ENCODE measurements at regions not wholly inside any gene's neighbourhood (a gene's known extent, or its start where the extent isn't known, plus 50 kb on each side); places are given as distances from the start of the nearest gene placed in this dataset.

DNA sequence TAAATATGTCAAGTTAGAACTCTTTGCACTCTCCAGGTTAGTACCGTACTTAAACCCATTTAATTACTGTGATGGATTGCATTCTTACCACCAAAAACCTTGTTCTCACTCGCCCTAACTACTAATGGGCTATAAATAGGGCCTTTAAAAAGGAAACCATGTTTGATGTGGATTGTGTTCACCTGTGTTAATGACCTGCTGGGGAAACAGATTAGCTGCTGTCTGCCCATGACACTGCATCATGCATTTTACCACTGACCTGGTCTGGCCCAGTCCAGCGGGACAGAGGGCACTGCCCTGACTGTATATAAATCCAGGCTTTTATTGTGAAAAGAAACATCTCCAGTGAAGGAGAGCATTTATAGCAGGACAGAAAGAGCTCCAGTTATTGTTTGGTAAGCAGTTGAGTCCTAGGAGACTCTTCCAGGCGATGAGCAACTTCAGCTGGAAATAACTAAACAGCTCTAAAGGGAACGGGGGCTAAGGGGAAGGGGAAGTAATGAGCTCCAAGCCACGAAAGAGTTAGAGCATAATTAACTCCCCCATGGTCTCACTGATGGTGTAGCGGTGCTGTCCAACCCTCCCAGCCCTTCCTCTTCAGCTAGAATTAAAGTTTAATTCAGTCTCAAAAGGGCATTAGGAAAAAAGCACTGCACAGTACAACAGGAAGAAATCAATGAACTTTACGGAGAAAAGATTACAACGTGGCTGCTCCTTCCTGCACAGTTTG, 303.1 kb downstream of the ENC1 start:
- Mint-ChIP-seq H3K36me3 (ENCODE audit: low read depth) (no peaks in the 10 kb centered on the region), H3K27ac (no peak overlapping the region), H3K4me3 (no peak overlapping the region), H3K4me1 (ENCODE audit: low read depth) (no peaks in the 10 kb centered on the region), H3K9me3 (no peaks in the 10 kb centered on the region), H3K27me3 (ENCODE audit: low read depth) (peaks cover 28% of the 10 kb centered on the region)
- no peak for DNase-seq (ENCODE audit: low spot score)

DNA sequence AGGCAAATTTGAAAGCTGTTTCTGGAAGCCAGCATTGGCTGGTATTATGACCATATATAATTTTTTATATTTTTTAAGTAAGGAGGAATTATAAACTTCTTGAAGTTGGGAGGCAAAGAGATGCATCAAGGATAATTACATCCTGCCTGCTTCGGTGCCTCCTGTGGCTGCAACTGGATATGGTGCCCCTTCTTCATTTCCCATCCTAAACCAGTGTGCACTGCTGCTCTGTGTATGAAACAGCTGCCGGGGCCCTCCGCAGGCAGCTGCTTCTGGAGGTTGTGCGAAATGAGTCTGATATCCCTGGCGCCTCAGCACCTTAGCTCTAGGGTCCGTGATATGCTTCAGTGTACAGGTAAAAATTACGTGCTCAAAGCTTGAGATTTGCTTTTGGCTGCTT, 304.2 kb downstream of the ENC1 start:
- no peak overlapping the region for H3K4me3 Mint-ChIP-seq
- peaks cover 25% of the 10 kb centered on the region for H3K27me3 Mint-ChIP-seq (ENCODE audit: low read depth)
- H3K36me3 Mint-ChIP-seq (ENCODE audit: low read depth), result no peaks in the 10 kb centered on the region
- DNase-seq (ENCODE audit: low spot score), result no peak
- no peak overlapping the region for H3K27ac Mint-ChIP-seq
- no peaks in the 10 kb centered on the region for H3K9me3 Mint-ChIP-seq
- H3K4me1 Mint-ChIP-seq (ENCODE audit: low read depth), result no peaks in the 10 kb centered on the region

DNA sequence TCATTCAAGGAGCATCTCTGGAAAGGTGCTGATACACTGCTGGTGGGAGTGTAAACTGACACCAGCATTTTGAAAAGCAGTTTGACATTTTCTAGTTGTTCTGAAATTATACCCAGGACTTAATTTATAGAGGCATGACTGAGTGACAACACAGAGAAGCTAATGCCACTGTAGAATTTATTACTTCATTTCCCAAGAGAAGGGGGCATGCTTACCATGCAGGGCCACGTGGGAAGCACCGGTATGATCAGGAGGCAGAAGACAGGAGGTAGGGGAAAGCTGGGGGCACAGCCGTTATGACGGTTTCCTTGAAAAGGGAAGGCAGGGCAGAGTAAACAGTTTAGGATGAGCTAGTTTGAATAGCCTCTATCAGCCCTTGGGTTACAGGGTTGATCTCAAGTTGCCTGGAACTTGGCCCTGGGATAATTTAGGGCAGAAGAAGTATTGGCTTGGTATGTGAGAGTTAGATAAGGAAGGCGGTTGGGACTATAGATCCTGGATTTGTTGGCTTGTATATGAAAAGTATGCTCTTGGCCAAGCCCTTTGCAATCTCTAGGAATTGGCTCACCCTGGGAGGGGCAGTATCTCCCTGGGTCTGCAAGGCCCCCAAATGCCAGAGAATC, 305.7 kb downstream of the ENC1 start:
- Mint-ChIP-seq H3K36me3 (ENCODE audit: low read depth) (no peaks in the 10 kb centered on the region), H3K9me3 (no peaks in the 10 kb centered on the region), H3K4me1 (ENCODE audit: low read depth) (no peaks in the 10 kb centered on the region), H3K27ac (no peak overlapping the region), H3K4me3 (no peak overlapping the region), H3K27me3 (ENCODE audit: low read depth) (peaks cover 27% of the 10 kb centered on the region)
- DNase-seq (ENCODE audit: low spot score), result no peak

DNA sequence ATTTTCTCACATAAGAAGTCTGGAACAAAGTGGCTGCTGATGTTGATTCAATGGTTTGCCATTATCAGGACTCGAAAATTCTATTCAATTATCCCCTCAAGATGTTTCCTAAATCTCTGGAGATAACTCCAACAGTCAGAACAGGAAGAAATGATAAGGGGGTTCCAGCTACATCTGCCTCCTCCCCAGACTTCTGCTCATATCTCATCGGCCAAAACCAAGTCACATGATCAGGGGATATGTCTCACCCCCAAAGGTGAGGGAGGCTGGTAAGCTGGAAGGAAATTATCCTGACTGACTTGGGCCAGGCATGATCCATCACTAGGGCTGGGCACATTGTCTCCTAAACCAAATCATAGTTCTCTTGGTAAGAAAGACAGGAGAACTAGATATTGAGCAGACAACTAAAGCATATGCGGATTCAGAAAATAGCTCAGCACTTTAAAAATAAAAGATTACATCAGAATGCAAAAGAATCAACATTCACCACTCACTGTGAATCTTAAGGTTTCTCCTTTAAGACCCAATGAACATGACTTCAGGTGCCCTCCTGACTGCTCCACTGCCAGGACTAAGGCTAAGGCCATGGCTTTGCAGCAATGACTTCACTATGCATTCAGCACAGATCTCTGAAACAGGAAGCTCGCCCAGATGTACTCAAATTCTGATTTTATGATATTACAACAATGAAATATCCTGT, 306.3 kb downstream of the ENC1 start:
- Mint-ChIP-seq H3K4me1 (ENCODE audit: low read depth) (no peaks in the 10 kb centered on the region), H3K4me3 (no peak overlapping the region), H3K27ac (no peak overlapping the region), H3K27me3 (ENCODE audit: low read depth) (peaks cover 27% of the 10 kb centered on the region), H3K9me3 (no peaks in the 10 kb centered on the region), H3K36me3 (ENCODE audit: low read depth) (no peaks in the 10 kb centered on the region)
- DNase-seq (ENCODE audit: low spot score), result no peak

DNA sequence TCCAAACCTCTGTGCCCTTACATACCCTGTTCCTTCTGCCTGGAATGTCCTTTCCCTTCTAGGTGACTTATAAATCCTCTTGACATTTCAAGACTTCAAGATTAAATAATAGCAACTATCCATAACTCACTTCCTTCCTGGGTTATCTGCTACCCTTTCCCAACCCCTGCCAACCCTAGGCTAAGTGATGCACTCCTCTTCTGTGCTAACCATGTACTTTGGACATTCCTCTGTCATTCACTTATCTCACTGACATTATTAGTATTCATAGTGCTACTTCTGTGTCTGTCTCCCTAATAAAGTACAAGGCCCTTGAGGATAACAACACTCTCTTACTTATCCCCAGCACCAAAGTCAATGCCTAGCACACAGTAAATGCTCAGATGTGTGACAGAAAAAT, 307.1 kb downstream of the ENC1 start:
- Mint-ChIP-seq H3K27ac (no peak overlapping the region), H3K36me3 (ENCODE audit: low read depth) (no peaks in the 10 kb centered on the region), H3K27me3 (ENCODE audit: low read depth) (peaks cover 24% of the 10 kb centered on the region), H3K4me1 (ENCODE audit: low read depth) (no peaks in the 10 kb centered on the region), H3K9me3 (no peaks in the 10 kb centered on the region), H3K4me3 (no peak overlapping the region)
- DNase-seq (ENCODE audit: low spot score), result no peak

DNA sequence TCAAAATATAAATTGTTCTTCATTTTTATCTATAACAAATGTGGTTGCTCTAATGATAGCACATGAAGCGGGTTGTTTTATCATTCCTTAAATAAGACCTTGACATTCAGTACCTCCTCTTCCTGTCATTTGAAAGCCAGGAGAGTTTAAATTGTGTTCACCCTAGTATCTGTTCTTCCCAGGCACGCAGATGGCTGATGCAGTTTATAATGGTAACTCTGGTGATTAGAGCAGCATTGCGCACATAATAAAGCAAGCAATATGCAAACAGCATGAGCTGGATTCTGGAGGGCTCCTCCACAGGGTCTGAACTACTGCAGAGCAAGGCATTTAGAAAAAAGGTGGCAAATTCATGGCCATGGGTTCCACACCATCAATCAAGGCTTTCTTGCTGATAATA, 307.8 kb downstream of the ENC1 start:
- H3K9me3 Mint-ChIP-seq, result no peaks in the 10 kb centered on the region
- H3K27me3 Mint-ChIP-seq (ENCODE audit: low read depth), result peaks cover 21% of the 10 kb centered on the region
- no peak for DNase-seq (ENCODE audit: low spot score)
- no peaks in the 10 kb centered on the region for H3K36me3 Mint-ChIP-seq (ENCODE audit: low read depth)
- H3K27ac Mint-ChIP-seq, result no peak overlapping the region
- no peaks in the 10 kb centered on the region for H3K4me1 Mint-ChIP-seq (ENCODE audit: low read depth)
- H3K4me3 Mint-ChIP-seq, result no peak overlapping the region

DNA sequence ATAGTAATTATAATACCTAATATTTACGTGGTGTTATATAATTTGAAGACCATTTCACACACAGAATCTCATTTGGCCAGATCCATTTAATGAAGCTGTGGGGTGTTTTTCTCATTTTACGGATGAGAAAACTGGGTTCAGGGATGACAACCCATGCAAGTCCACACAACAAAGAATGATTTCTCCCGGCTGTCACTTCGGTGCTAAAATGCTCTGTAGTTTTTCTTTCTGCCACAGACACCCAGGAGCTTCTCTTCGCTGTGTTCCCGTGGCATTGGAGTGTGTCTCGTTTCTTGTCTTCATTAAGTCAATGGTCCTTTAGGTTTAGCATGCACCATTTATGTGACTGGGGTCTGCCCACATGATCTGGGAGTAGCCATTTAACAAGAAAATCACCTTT, 308.5 kb downstream of the ENC1 start:
- no peaks in the 10 kb centered on the region for H3K9me3 Mint-ChIP-seq
- no peak overlapping the region for H3K27ac Mint-ChIP-seq
- H3K27me3 Mint-ChIP-seq (ENCODE audit: low read depth), result peaks cover 21% of the 10 kb centered on the region
- peaks cover 3% of the 10 kb centered on the region for H3K4me1 Mint-ChIP-seq (ENCODE audit: low read depth)
- H3K36me3 Mint-ChIP-seq (ENCODE audit: low read depth), result no peaks in the 10 kb centered on the region
- no peak overlapping the region for H3K4me3 Mint-ChIP-seq
- DNase-seq (ENCODE audit: low spot score), result no peak

DNA sequence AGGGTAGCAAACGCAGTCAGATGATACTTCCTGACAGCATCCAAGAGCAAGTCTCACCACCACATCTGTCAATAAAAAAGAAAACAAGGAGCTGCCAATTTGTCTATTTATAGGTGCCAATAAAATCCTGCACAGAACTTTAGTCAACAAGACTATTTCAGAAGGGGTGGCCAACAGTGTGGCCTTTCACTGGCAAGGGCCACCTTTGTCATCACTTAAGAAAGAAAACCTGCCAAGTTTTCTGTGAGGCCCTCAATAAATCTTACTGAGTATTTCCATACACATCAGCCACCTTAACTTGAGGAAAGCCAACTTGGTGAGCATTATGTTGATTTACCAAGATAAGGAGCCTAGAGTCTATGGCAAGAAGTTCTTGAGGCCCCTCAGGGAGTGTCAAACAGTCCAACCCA, 312.3 kb downstream of the ENC1 start:
- no peak for DNase-seq (ENCODE audit: low spot score)
- peaks cover 8% of the 10 kb centered on the region for H3K4me1 Mint-ChIP-seq (ENCODE audit: low read depth)
- peaks cover 14% of the 10 kb centered on the region for H3K27me3 Mint-ChIP-seq (ENCODE audit: low read depth)
- no peaks in the 10 kb centered on the region for H3K9me3 Mint-ChIP-seq
- H3K36me3 Mint-ChIP-seq (ENCODE audit: low read depth), result no peaks in the 10 kb centered on the region
- H3K4me3 Mint-ChIP-seq, result no peak overlapping the region
- H3K27ac Mint-ChIP-seq, result no peak overlapping the region

DNA sequence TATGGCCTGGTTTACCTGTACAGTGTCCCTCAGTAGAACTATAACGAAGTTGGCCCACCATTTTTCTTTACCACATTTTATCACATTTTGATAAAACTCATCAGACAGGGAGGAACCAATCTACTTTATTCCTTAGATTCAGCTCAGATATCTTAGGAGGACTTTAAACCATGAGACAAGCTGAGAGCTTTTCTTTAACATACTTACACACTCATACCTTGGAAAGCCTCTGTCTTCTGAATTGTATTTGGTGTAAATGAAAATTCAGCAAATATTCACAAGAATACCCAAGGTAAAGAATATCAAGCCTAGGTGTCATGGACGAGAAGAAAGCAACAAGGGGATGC, 313.2 kb downstream of the ENC1 start:
- no peak overlapping the region for H3K4me3 Mint-ChIP-seq
- peaks cover 15% of the 10 kb centered on the region for H3K27me3 Mint-ChIP-seq (ENCODE audit: low read depth)

DNA sequence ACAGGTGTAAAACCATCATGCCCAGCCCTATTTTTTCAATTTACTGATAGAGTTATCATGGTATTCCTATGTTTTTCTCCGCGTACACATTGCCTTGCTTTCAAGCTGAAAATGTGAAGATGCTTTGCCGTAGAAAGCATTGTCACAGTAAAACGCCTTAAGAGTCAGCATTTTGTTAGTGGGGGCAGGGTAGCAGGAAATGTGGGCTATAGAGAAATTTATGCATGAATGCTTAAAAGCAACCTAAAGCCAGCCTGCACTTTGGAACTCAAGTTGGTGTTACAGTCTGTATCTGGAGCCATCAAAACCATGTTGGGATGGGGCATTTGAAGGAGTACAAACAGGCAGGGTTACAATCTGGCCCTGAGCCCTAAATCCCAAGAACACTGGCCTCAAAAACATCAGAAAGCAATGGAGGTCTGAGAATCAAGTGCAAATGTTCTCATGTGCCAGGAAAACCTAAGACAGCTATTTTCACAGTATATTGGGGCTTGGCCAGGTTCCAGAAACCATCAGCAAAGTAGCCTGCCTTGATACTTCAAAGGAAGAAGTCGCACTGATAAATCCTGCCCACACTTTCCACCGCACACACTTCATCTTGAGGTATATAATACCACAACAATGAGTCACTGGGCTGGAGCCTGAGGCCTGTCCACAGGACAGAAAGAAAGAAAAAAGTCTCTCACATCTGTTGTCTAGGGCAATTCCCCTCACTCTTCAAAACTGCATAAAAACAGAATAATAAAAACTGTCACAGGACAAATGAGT, 313.8 kb downstream of the ENC1 start:
- no peaks in the 10 kb centered on the region for H3K36me3 Mint-ChIP-seq (ENCODE audit: low read depth)
- peak; percentile 78 for DNase-seq (ENCODE audit: low spot score)
- H3K9me3 Mint-ChIP-seq, result no peaks in the 10 kb centered on the region
- no peak overlapping the region for H3K27ac Mint-ChIP-seq
- no peak overlapping the region for H3K4me3 Mint-ChIP-seq
- H3K4me1 Mint-ChIP-seq (ENCODE audit: low read depth), result peaks cover 8% of the 10 kb centered on the region
- peaks cover 18% of the 10 kb centered on the region for H3K27me3 Mint-ChIP-seq (ENCODE audit: low read depth)

More for the DNA sequence above, 313.2 kb downstream of the ENC1 start:
- Mint-ChIP-seq H3K27ac (no peak overlapping the region), H3K36me3 (ENCODE audit: low read depth) (no peaks in the 10 kb centered on the region), H3K9me3 (no peaks in the 10 kb centered on the region), H3K4me1 (ENCODE audit: low read depth) (peaks cover 8% of the 10 kb centered on the region)
- no peak for DNase-seq (ENCODE audit: low spot score)

DNA sequence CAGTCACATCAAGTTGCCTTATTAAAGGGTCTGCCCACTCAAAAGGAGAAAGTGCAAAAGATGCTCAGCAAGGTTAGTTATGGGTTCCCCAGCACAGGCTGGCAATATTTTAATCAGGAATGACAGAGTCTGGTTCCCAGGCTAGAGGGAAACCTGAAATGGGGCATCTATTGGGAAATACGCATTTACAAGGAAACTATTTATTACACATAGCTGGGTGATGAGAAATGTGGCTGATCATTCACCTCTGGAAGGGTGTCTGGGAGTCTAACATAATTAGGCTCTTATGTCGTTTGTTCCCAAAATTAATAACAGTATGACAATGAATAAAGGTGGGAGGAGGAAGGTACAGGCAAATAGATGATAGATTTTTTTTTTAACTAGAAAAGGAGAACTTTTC, 314.7 kb downstream of the ENC1 start:
- DNase-seq (ENCODE audit: low spot score), result no peak
- H3K4me1 Mint-ChIP-seq (ENCODE audit: low read depth), result peaks cover 8% of the 10 kb centered on the region
- H3K36me3 Mint-ChIP-seq (ENCODE audit: low read depth), result no peaks in the 10 kb centered on the region
- H3K27ac Mint-ChIP-seq, result no peak overlapping the region
- no peaks in the 10 kb centered on the region for H3K9me3 Mint-ChIP-seq
- H3K27me3 Mint-ChIP-seq (ENCODE audit: low read depth), result peaks cover 13% of the 10 kb centered on the region
- no peak overlapping the region for H3K4me3 Mint-ChIP-seq

DNA sequence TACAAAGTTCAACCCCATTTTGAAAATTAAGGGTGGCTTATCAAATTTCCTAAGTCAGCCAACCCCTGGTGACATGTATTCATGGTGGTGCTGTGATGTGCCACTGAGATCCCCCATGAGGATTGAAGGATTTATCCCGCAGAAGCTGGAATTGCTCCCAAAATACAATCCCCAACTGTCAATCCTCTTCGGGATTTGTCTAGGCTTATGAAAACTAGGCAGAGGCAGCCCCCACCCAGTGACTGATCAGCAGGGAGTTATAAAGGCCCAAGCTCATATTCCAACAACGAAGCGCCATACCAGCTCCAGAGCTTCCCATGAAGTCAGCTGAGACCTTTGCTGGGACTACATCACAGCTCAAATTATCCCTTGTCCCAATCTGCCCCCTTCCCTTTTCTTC, 316.0 kb downstream of the ENC1 start:
- H3K9me3 Mint-ChIP-seq, result no peaks in the 10 kb centered on the region
- H3K27me3 Mint-ChIP-seq (ENCODE audit: low read depth), result peaks cover 7% of the 10 kb centered on the region
- peaks cover 8% of the 10 kb centered on the region for H3K4me1 Mint-ChIP-seq (ENCODE audit: low read depth)
- no peaks in the 10 kb centered on the region for H3K36me3 Mint-ChIP-seq (ENCODE audit: low read depth)
- no peak for DNase-seq (ENCODE audit: low spot score)
- no peak overlapping the region for H3K4me3 Mint-ChIP-seq
- no peak overlapping the region for H3K27ac Mint-ChIP-seq

DNA sequence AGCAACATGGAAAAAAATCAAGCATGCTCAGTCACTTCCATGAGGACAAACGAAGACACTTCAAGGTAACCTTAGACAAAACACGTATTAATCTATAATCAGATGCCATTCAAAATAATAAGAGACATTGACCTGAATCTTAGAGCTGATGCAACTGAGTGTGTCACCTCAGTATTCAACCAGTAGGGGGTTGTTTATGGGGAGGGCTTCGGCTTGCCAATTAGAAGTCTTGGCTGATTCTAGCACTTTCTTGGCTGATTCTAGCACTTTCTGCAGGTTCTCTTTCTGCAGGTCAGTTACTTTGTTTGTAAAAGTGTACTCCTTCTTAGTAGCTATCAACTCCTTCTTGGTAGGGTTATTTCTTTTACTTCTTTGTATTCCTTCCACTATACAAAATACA, 317.6 kb downstream of the ENC1 start:
- H3K27ac Mint-ChIP-seq, result no peak overlapping the region
- no peak overlapping the region for H3K4me3 Mint-ChIP-seq
- peaks cover 8% of the 10 kb centered on the region for H3K4me1 Mint-ChIP-seq (ENCODE audit: low read depth)
- peaks cover 7% of the 10 kb centered on the region for H3K27me3 Mint-ChIP-seq (ENCODE audit: low read depth)
- DNase-seq (ENCODE audit: low spot score), result no peak
- H3K9me3 Mint-ChIP-seq, result no peaks in the 10 kb centered on the region
- no peaks in the 10 kb centered on the region for H3K36me3 Mint-ChIP-seq (ENCODE audit: low read depth)

DNA sequence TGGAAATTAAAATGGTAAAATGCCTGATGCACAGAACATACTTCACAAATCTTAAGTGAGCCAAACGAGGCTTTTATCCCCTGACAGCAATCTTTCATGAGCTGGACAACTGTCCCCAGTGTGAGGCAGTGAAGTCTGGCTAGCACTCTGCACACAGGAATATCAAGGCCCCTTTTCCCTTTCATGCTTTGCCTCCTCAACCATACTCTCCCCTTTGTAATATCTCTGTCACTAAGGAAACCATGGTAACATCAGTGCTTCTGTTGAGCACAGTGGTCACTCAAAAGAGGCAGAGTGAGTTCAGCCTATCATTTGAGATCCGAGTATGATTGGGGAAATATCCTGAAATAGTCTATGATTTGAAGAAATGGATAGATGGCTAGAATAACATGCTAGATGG, 318.3 kb downstream of the ENC1 start:
- Mint-ChIP-seq H3K4me3 (no peak overlapping the region), H3K9me3 (no peaks in the 10 kb centered on the region), H3K27ac (no peak overlapping the region), H3K27me3 (ENCODE audit: low read depth) (peaks cover 7% of the 10 kb centered on the region), H3K4me1 (ENCODE audit: low read depth) (peaks cover 8% of the 10 kb centered on the region), H3K36me3 (ENCODE audit: low read depth) (no peaks in the 10 kb centered on the region)
- DNase-seq (ENCODE audit: low spot score), result no peak

All from T-helper 2 cell treated with Interferon-gamma antibody and Interleukin-4, amounts not matched to agents 5 μg/mL and 100 μg/mL, for 36 hours (primary cell).